IMR-90 (cell line): ENCODE measurements at regions not wholly inside any gene's neighbourhood (a gene's known extent, or its start where the extent isn't known, plus 50 kb on each side); places are given as distances from the start of the nearest gene placed in this dataset.

Experiments
- ATAC-seq: fragments of 200-7000 bp; cut with Tn5 transposase; 2 replicates; pipeline ENCODE4 v1.9.1; 2020; ENCODE audit warnings: low read depth, mild to moderate bottlenecking, moderate library complexity
- BruUV-seq: library from RNA; stranded (reverse); fragments of 400-500 nt; replicated peaks from 2 replicates; lab custom pipeline; 2021; lab: Mats Ljungman, UMichigan
- CTCF ChIA-PET: fragments of 300-600 bp; formaldehyde crosslinking; extraction: SDS; loops from one replicate; lab custom pipeline; 2021; ENCODE audit warnings: antibody characterized with exemption; lab: Yijun Ruan, JAX
- POLR2A ChIA-PET: fragments of 300-600 bp; sonication (Branson Sonifier 250); formaldehyde crosslinking; loops from one replicate; lab custom pipeline; 2022; ENCODE audit warnings: antibody characterized with exemption; ENCODE audit not compliant: unreplicated experiment; lab: Charles Lee
- DNase-seq: peaks from one replicate; pipeline ENCODE4 v3.0.0; 2013
- H2AFZ ChIP-seq: replicated peaks from 2 replicates; pipeline ENCODE3; 2013; ENCODE audit warnings: low read length, mild to moderate bottlenecking; ENCODE audit not compliant: poor library complexity
- H2AK5ac ChIP-seq: 2 replicates; pipeline ENCODE4 v1.6.1; 2013; ENCODE audit warnings: low read depth, low read length, inconsistent platforms
- H2AK9ac ChIP-seq: replicated peaks from 2 replicates; pipeline ENCODE3; 2013; ENCODE audit warnings: mild to moderate bottlenecking, low read depth, low read length, moderate library complexity; ENCODE audit not compliant: poor library complexity
- H2BK120ac ChIP-seq: 2 replicates; pipeline ENCODE4 v1.6.1; 2013; ENCODE audit warnings: low read depth, low read length, inconsistent platforms
- H2BK15ac ChIP-seq: 3 replicates; pipeline ENCODE4 v1.6.1; 2013; ENCODE audit warnings: low read depth, low read length, inconsistent platforms
- H2BK20ac ChIP-seq: 2 replicates; pipeline ENCODE4 v1.6.1; 2013; ENCODE audit warnings: low read depth, mild to moderate bottlenecking, inconsistent platforms, low read length, moderate library complexity
- H2BK5ac ChIP-seq: 2 replicates; pipeline ENCODE4 v1.6.1; 2013; ENCODE audit warnings: mild to moderate bottlenecking, low read depth, low read length, inconsistent platforms; ENCODE audit not compliant: poor library complexity, severe bottlenecking
- H3K14ac ChIP-seq: replicated peaks from 2 replicates; pipeline ENCODE4 v1.6.1; 2013; ENCODE audit warnings: low read depth, low read length, inconsistent platforms
- H3K18ac ChIP-seq: 2 replicates; pipeline ENCODE4 v1.6.1; 2013; ENCODE audit warnings: low read depth, low read length, control low read depth
- H3K23ac ChIP-seq: 2 replicates; pipeline ENCODE4 v1.6.1; 2013; ENCODE audit warnings: low read depth, low read length, inconsistent platforms
- H3K27ac ChIP-seq: 2 replicates; pipeline ENCODE4 v1.5.1; 2013; ENCODE audit warnings: mild to moderate bottlenecking, control low read depth, low read length; ENCODE audit not compliant: insufficient read depth
- H3K27me3 ChIP-seq: 2 replicates; pipeline ENCODE4 v1.6.1; 2013; ENCODE audit warnings: low read length; ENCODE audit not compliant: control insufficient read depth, insufficient read depth
- H3K36me3 ChIP-seq: 2 replicates; pipeline ENCODE4 v1.6.1; 2013; ENCODE audit warnings: low read length, mixed read lengths; ENCODE audit not compliant: control insufficient read depth, insufficient read depth
- H3K4ac ChIP-seq: 2 replicates; pipeline ENCODE4 v1.6.1; 2013; ENCODE audit warnings: low read depth, low read length, inconsistent platforms
- H3K4me1 ChIP-seq: 2 replicates; pipeline ENCODE4 v1.6.1; 2013; ENCODE audit warnings: low read length, mixed read lengths; ENCODE audit not compliant: control insufficient read depth, insufficient read depth
- H3K4me2 ChIP-seq: 2 replicates; pipeline ENCODE4 v1.6.1; 2013; ENCODE audit warnings: low read depth, mild to moderate bottlenecking, control low read depth, low read length, moderate library complexity
- H3K4me3 ChIP-seq: 2 replicates; pipeline ENCODE4 v1.5.1; 2013; ENCODE audit warnings: low read depth, mild to moderate bottlenecking, control low read depth, low read length, moderate library complexity; ENCODE audit not compliant: insufficient read depth
- H3K56ac ChIP-seq: 2 replicates; pipeline ENCODE4 v1.6.1; 2013; ENCODE audit warnings: low read length, inconsistent platforms; ENCODE audit not compliant: insufficient read depth; ENCODE audit errors: extremely low read depth
- H3K79me1 ChIP-seq, 2 experiments: 2 replicates each; pipeline ENCODE4 v1.6.1; 2013; ENCODE audit warnings: low read length in 2 of 2, inconsistent platforms in 1 of 2, low read depth in 1 of 2
- H3K9ac ChIP-seq: 2 replicates; pipeline ENCODE4 v1.6.1; 2013; ENCODE audit warnings: low read depth, low read length, control low read depth
- H3K9me1 ChIP-seq: 2 replicates; pipeline ENCODE4 v1.6.1; 2013; ENCODE audit warnings: low read length, inconsistent platforms; ENCODE audit not compliant: insufficient read depth
- H3K9me3 ChIP-seq: 2 replicates; pipeline ENCODE4 v1.6.1; 2013; ENCODE audit warnings: low read length; ENCODE audit not compliant: control insufficient read depth, insufficient read depth
- H4K20me1 ChIP-seq: 2 replicates; pipeline ENCODE4 v1.6.1; 2013; ENCODE audit warnings: low read length, inconsistent platforms; ENCODE audit not compliant: insufficient read depth
- H4K5ac ChIP-seq: 2 replicates; pipeline ENCODE4 v1.6.1; 2013; ENCODE audit warnings: mild to moderate bottlenecking, low read depth, low read length, control low read depth
- H4K8ac ChIP-seq, 2 experiments: 2 replicates each; pipeline ENCODE4 v1.6.1; 2013; ENCODE audit warnings: low read depth in 2 of 2, low read length in 2 of 2, control low read depth in 1 of 2, inconsistent platforms in 1 of 2
- H4K91ac ChIP-seq: 2 replicates; pipeline ENCODE4 v1.6.1; 2013; ENCODE audit warnings: low read depth, low read length, inconsistent platforms; ENCODE audit not compliant: insufficient read depth
- BHLHE40 ChIP-seq: fragments of 150-350 bp; IDR thresholded peaks from 2 replicates; pipeline ENCODE4 v1.6.1; 2016; ENCODE audit warnings: mild to moderate bottlenecking, low read depth, low read length
- CEBPB ChIP-seq: IDR thresholded peaks from 2 replicates; pipeline ENCODE4 v1.6.1; 2012; ENCODE audit warnings: low read depth, low read length, improper control_type of control experiment
- CHD1 ChIP-seq: IDR thresholded peaks from 2 replicates; pipeline ENCODE4 v1.6.1; 2012; ENCODE audit warnings: low read depth, low read length, improper control_type of control experiment
- CTCF ChIP-seq: conservative IDR thresholded peaks from 2 replicates; pipeline ENCODE4 v1.5.1; 2012; ENCODE audit warnings: mild to moderate bottlenecking, low read depth, low read length, improper control_type of control experiment
- ELK1 ChIP-seq: fragments of 150-350 bp; IDR thresholded peaks from 2 replicates; pipeline ENCODE4 v1.6.1; 2016; ENCODE audit warnings: low read depth, mild to moderate bottlenecking, low read length, moderate library complexity, borderline replicate concordance
- FOS ChIP-seq: fragments of 150-350 bp; IDR thresholded peaks from 2 replicates; pipeline ENCODE4 v1.6.1; 2016; ENCODE audit warnings: low read depth, low read length
- MAFK ChIP-seq: IDR thresholded peaks from 2 replicates; pipeline ENCODE4 v1.6.1; 2012; ENCODE audit warnings: low read depth, low read length, improper control_type of control experiment
- MAZ ChIP-seq: IDR thresholded peaks from 2 replicates; pipeline ENCODE4 v1.6.1; 2012; ENCODE audit warnings: low read depth, mild to moderate bottlenecking, low read length, improper control_type of control experiment, moderate library complexity, borderline replicate concordance
- MXI1 ChIP-seq: IDR thresholded peaks from 2 replicates; pipeline ENCODE4 v1.6.1; 2012; ENCODE audit warnings: low read depth, mild to moderate bottlenecking, low read length, moderate library complexity, borderline replicate concordance
- NFE2L2 ChIP-seq: fragments of 150-350 bp; IDR thresholded peaks from 2 replicates; pipeline ENCODE4 v1.6.1; 2016; ENCODE audit warnings: low read depth, mild to moderate bottlenecking, low read length
- POLR2A ChIP-seq: IDR thresholded peaks from 2 replicates; pipeline ENCODE4 v1.6.1; 2012; ENCODE audit warnings: mild to moderate bottlenecking, low read depth, low read length
- RAD21 ChIP-seq: IDR thresholded peaks from 2 replicates; pipeline ENCODE4 v1.6.1; 2012; ENCODE audit warnings: low read length, improper control_type of control experiment
- RCOR1 ChIP-seq: IDR thresholded peaks from 2 replicates; pipeline ENCODE4 v1.6.1; 2012; ENCODE audit warnings: mild to moderate bottlenecking, low read length, improper control_type of control experiment; ENCODE audit not compliant: insufficient replicate concordance
- RFX5 ChIP-seq: IDR thresholded peaks from 2 replicates; pipeline ENCODE4 v1.8.0; 2012; ENCODE audit warnings: low read depth, mild to moderate bottlenecking, low read length, moderate library complexity
- SMC3 ChIP-seq: fragments of 150-350 bp; IDR thresholded peaks from 2 replicates; pipeline ENCODE4 v1.6.1; 2016; ENCODE audit warnings: low read depth, mild to moderate bottlenecking, antibody characterized with exemption, low read length, moderate library complexity
- USF2 ChIP-seq: fragments of 150-350 bp; IDR thresholded peaks from 2 replicates; pipeline ENCODE4 v1.6.1; 2017; ENCODE audit warnings: mild to moderate bottlenecking, antibody characterized with exemption, low read length, low read depth
- WGBS, 2 experiments: methylation state at CpG; one replicate each; pipeline versions ENCODE4 v1.1.5 to v1.1.7; 2013; ENCODE audit warnings: missing lambda C conversion rate in 2 of 2; ENCODE audit not compliant: insufficient read length in 1 of 2; ENCODE audit errors: extremely low coverage in 2 of 2; 5-methylcytosine and 5-hydroxymethylcytosine counted together
- dilution Hi-C: fragments of 300-500 bp; cut with HindIII; formaldehyde crosslinking; loops from one replicate; pipeline ENCODE4 v1.14.3; 2018; ENCODE audit warnings: low sequenced_read_pairs; ENCODE audit not compliant: unreplicated experiment
- in situ Hi-C: fragments of 300-500 bp; cut with MboI; formaldehyde crosslinking; loops from 3 replicates; pipeline ENCODE4 v1.14.3; 2019; ENCODE audit warnings: low sequenced_read_pairs, inconsistent platforms, mixed read lengths
- intact Hi-C: fragments of 100-400 bp; cut with micrococcal nuclease; formaldehyde crosslinking; loops from 2 replicates; pipeline ENCODE4 v1.10.0; 2022

GRCh38 chr15:81506936-81507335, 132.9 kb upstream of the TMC3 start:
- Histone ChIP-seq H3K23ac (no peak overlapping the region), H3K79me1 (no peaks in the 10 kb centered on the region), H4K20me1 (no peaks in the 10 kb centered on the region), H3K27me3 (no peaks in the 10 kb centered on the region), H3K4me3 (no peak overlapping the region), H2AFZ (no peak overlapping the region), H3K56ac (no peak overlapping the region), H2AK5ac (no peak overlapping the region), H3K36me3 (no peaks in the 10 kb centered on the region), H2BK120ac (no peak overlapping the region), H2AK9ac (no peak overlapping the region), H4K5ac (no peak overlapping the region), H2BK15ac (no peak overlapping the region), H4K91ac (no peak overlapping the region), H2BK20ac (no peak overlapping the region), H2BK5ac (no peak overlapping the region), H3K4me2 (no peak overlapping the region), H3K4me1 (peaks cover 7% of the 10 kb centered on the region), H3K14ac (no peak overlapping the region), H3K4ac (no peak overlapping the region), H3K27ac (no peak overlapping the region), H3K18ac (no peak overlapping the region), H3K9me1 (no peaks in the 10 kb centered on the region), H3K9ac (no peak overlapping the region), H4K8ac (no peak overlapping the region), H3K9me3 (no peaks in the 10 kb centered on the region)
- no TSS peak for BruUV-seq
- no CpG with 5 or more reads among the region's 1 CpG for WGBS, 2 experiments
- intact Hi-C loops (no loop called here), in situ Hi-C loops (no loop called here), dilution Hi-C loops (no loop called here)
- DNase-seq = no peak
- no peak for TF ChIP-seq USF2
- TF ChIP-seq BHLHE40 = no peak
- no peak for TF ChIP-seq FOS
- TF ChIP-seq CEBPB = no peak
- TF ChIP-seq CTCF = no peak
- TF ChIP-seq CHD1 = no peak
- TF ChIP-seq MXI1 = no peak
- no peak for TF ChIP-seq MAFK
- no peak for TF ChIP-seq POLR2A
- TF ChIP-seq MAZ = no peak
- no peak for TF ChIP-seq NFE2L2
- no peak for TF ChIP-seq RAD21
- no peak for TF ChIP-seq SMC3
- no peak for TF ChIP-seq ELK1
- no peak for TF ChIP-seq RFX5
- TF ChIP-seq RCOR1 = no peak
- no peak for ATAC-seq
- ChIA-PET POLR2A (no interaction called here), CTCF (interaction anchor here (0.6 kb wide), 1 partner anchor 629 kb away, joined by 4 read pairs; no protein-coding TSS in a partner anchor)
